Endometrial microvascular endothelial cells (primary cell): ENCODE measurements at regions not wholly inside any gene's neighbourhood (a gene's known extent, or its start where the extent isn't known, plus 50 kb on each side); places are given as distances from the start of the nearest gene placed in this dataset.

Source experiments
- in situ Hi-C: cut with HindIII; loops from 2 replicates; pipeline ENCODE4 v1.10.0; 2017; ENCODE audit warnings: low sequenced_read_pairs, low pct_unique_long_range_greater_than_20kb; ENCODE audit errors: inconsistent ontology term

DNA sequence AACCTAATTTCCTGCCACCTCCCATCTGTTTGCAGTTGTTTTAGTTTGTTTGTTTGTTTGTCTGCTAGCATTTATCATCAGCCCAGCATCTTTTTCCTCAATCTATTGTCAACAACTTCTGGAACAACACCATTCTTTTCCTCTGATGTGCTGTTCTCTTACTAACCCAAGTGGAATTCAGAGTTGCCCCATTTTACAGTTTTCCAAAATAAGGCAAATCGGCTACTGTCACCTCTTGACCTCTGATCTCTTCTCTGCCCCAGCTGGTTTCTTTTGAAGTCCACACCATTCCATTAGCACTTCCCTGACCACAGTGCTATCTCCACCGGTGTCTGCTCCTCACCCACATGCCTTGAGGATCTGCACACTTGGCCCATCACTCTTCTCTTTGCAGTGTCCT lies 102.4 kb downstream of the EFNB2 start:
- in situ Hi-C loops: no loop called here

DNA sequence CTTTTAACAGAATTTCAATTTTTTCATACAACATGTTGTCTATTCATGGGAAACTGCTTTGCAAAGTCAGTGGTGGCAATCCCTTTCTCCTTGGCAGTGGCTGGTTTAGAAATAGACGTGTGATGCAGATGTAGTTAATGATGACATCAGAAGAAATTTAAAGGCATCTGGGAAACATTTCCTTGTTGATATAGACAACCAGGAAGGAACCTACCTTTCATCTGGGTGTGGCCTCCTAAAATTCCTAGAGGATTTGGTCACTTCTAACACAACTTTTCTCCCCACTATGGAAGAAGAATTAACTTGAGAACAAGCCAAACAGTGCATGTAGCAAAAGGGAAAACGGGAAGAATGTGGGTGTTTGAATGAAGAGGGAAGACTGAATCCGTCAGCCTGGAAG lies 102.8 kb downstream of the EFNB2 start:
- in situ Hi-C loops: no loop called here

DNA sequence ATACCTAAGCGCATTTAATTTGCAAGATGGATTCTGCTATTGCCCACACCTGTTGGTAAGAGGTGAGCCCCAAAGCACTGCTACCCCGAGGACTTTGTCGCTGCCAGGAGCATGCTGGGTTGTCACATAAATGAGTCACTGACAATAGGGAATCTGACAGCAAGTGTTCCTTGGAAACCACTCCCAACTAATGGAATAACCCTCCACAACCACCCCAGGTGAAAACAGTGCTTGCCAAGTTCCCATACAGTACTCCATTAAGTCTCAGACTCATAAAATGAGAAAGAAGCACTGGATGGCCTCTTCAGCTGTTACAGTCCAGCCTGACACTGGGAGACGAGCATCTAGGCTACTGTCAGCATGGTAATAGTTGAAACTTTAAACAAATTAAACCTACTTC lies 108.6 kb downstream of the EFNB2 start:
- in situ Hi-C loops: no loop called here

DNA sequence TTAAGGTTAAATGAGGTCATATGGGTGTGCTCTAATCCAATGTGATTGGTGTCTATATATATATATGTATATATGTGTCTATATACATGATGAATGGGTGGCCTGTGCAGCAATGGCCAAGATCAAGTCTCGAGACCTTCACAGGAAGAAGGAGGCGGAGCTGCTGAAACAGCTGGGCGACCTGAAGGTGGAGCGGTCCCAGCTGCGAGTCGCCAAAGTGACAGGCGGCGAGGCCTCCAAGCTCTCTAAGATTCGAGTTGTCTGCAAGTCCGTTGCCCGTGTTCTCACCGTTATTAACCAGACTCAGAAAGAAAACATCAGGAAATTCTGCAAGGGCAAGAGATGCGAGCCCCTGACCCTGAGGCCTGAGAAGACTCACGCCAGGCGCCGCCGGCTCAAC lies 109.8 kb downstream of the EFNB2 start:
- in situ Hi-C loops: no loop called here

DNA sequence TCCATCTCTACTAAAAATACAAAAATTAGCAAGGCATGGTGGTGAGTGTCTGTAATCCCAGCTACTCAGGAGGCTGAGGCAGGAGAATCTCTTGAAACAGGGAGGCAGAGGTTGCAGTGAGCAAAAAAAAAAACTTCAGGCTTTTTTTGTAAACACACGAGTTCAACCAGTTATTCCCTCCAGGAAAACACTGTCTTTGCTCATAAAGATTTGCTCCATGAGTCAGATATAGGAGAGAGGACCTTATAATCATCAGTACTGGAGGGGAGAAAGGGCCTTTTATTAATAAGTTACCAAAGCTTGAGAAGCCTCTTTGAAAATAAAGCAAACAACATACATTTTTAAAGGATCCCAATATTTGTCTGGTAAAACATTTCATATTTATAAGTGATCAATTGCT lies 110.7 kb downstream of the EFNB2 start:
- in situ Hi-C loops: no loop called here

DNA sequence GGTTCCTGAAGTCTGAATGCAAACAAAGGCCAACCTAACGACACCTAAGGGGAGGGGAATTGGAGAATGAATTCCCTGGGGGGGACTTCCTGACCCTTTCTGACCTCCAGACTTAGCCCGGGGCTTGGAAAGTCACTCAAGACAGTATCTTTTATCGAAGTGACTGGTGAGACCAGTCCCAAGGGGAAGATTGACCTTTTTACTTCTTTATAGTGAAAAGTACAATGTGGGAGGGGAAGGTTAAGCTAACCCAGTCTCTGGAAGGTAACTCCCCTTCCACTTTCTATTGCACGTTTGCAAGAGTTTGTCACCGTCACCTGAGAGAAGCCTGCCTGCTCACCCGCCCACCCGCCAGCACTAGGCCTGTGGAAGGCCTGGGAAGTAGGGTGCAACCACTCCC lies 111.9 kb downstream of the EFNB2 start:
- in situ Hi-C loops: no loop called here

DNA sequence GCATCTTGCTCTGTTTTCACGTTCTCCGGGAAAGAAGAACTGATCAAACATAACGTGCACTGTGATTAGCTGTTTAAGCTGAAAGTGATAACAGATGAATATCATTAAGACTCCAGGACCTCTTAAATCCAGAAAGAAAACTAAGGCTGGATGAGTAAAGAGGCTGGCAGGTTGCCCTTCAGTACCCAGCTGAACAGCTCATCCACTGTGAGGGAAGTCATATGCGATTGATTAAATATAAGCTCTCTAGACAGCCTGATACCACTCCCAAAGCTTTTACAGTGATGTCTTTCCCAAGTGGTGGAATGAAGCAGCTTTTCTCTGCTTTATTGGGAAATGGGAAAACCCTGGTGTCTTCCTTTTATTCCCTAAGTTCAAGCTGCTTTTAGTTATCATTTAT lies 116.9 kb downstream of the EFNB2 start:
- in situ Hi-C loops: no loop called here

DNA sequence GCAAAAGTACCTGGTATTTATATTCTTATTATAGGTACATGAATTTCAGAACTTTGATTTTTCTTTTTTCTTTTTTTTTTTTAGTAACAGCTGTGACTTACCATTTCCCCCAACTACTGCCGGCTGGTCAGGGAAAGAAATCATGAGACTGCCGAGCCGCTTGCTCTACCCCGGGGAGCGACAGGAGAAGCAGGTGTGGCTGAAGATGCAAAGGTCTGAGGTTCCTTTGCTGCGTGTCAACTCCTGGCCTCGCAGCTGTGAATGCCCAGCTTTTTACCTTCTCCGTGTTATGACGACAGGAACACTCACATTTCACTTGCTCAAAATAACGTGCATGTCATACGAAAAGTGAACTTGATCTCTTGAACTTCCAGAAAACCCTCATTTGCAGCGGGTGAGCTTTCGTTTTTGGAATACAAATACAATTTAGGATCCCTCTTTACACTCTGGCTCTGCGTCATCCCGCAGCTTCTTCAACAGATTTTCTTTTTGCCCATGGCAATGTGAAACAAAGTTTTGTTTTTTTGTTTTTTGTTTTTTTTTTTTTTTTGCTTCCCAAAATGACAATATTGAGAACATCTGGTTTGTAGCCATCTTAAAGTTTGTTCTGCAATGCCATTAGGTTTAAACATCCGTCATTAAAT lies 117.9 kb downstream of the EFNB2 start:
- in situ Hi-C loops: no loop called here

DNA sequence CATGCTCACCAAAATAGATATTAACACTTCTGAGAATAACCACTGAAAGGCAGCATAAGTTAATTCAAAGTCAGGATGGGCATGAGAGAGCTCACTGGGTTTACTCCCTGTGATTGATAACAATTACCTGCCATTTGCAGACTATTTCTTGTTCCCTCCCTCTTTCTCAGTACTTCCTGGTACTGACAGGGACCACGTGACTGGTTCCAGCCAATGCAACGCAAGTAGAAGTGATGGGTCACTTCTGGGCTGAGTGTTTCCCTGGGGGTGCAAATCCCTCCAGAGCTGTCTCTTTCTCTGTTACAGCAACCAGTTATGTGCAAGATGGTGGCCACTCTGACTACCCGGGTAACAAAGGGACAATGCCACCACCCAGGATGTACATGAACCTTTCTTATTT lies 118.8 kb downstream of the EFNB2 start:
- in situ Hi-C loops: no loop called here

DNA sequence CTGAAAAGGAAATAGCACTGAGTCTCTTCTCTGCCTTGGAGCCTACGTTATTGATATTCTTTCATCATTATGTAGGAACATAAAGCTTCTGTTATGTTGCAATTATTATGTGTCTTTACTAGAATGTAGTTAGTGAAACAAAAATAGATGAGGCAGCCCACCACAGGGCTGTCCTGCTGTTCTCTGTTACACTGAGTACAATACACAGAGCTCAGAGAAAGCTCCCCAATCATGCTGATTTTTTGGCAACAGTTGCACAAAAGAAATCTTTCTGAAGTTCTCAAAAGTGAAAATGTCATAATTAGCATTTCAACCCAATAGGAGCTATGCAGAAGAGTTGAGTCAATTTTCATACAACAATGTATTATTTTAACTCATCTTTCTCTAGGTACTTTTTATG lies 119.5 kb downstream of the EFNB2 start:
- in situ Hi-C loops: no loop called here

DNA sequence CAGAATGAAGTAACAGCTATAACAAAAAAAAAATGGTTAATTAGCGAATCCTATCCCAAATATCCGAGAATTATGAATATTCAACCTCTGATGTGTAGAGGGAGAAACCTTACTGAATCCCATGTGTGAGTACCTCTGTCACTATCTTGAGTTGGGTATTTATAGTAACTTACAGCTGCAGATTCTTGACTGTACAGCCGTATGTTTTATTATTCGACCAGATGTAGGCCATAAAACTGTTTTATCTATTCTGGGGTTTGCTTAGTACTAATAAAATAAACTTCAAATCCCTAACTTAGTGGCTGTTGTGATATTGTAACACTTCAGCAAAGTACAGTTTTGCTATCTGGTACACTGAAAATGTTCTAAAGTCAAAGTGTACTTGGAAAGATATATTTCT lies 120.0 kb downstream of the EFNB2 start:
- in situ Hi-C loops: no loop called here

DNA sequence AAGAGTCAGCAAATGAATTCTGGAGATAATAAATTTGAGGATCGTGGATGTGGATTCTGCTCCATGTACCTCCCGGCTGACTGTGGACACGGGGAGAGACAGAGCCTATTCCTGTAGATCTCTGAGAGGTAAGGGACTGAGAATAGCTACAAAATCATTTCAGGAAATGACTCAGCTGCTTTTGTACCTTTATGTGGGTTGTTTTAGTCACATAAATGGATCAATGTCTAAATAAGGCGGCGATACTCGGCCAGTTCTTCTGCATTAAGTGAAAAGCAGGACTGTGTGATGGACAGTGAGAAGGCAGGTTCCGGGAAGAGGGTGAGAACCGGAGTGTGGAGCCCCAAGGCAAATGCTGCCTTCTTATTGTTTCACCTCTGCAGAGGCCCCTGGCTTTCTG lies 128.1 kb downstream of the EFNB2 start:
- in situ Hi-C loops: no loop called here

DNA sequence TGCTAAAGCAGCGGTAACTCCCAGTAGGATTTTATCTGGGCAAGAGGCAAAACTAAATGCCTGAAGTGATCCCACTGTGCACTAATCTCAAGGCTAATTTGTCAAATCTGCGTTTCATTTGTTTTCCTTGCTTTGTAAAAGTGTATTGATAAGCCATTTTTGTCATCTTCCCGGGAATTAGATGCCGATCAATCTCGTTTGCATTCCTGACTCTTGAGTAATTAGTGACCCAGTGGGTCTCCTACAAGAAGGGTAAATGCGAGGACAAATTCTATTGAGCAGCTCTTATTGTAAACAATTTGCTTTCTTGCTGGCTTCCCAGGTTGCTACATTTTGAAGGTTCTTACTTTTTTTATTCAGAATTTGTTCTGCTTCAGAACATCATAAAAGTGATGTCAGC lies 129.7 kb downstream of the EFNB2 start:
- in situ Hi-C loops: no loop called here

DNA sequence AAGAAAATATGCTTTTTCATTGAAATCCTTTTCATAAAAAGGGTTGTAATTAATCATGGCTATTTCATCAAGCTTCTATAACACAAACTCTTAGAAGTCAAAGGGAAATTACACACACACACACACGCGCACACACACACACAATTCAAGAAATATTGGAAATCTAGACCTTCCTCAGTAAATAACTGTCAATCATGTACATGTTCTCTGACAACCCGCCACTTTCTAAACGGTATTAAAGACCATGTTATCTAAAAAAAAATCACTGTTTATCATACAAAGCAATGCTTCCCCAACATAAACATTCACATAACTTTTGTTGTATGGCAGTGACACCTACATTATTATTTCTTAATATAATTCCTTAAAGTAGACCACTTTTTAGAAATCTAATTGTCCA lies 132.2 kb downstream of the EFNB2 start:
- in situ Hi-C loops: no loop called here

DNA sequence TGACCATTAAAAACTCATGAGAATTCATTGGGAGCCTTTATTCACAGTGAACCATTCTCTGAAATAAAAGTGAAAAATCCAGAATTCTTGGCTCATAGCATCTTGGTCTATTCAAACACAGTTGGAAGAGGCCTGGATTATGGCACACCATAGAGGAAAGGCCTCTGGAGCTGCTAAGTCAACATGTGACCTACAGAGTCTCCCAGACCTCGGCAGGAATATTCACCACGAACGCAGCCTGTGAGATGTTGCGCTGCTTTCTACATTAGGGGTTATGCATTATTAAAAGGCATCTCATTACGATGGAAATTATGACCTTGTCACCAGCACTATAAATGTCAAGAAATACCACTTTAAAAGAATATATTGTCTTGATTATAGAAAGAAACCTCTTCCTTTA lies 132.6 kb downstream of the EFNB2 start:
- in situ Hi-C loops: no loop called here

DNA sequence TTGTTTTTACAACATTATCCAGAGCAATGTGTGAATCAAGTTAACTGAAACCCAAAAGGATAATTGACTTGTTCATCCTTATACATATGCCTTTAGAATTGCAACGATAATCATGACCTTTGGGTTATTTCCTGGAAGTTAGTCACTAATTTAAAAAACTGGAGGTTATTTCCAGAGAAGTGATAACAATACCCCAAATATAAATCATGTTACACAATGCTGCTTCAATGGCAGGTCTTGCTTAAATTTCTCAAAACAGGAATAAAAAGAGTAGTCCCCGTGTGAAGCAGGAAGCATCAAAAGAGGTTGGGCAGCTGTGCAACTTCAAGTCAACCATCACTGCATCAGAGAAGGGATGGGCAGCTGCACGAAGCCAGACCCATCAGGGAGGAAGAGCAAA lies 134.4 kb downstream of the EFNB2 start:
- in situ Hi-C loops: no loop called here

DNA sequence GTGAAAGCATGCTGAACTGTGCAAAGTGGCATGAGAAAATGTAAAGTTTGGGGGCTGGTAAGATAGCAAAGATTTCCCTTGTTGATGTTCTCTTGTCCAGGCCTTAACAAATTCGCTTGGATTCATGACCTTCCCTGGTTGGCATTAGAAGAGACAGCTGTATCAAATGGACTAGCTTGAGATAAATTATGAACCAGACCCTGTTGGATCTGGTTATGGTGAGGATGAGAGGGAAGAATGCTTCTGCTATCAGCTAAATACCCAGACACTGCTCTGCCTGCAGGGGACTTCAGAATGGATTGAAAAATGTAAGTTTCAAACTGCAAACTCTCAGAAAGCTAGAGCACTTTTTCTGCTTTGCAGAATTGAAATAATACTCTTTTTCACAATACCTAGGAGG lies 135.2 kb downstream of the EFNB2 start:
- in situ Hi-C loops: no loop called here

DNA sequence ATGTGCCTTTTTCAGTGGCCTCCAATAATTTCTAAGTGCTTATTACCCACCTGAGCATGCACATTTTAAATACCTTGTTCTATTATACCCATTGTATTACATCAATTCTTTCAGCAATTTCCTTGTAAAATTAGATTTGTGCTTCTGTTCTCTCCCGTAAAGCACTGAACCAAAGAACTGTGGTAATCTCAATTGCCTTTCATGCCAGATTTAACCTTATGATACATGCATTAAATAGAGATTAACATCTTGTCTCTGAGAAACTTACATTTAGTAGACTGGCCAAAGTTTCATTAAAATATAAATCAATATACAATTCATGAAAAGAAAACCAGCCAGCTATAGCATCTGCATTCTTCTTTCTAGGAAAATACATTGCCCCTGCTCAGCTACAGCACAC lies 137.2 kb downstream of the EFNB2 start:
- in situ Hi-C loops: no loop called here

DNA sequence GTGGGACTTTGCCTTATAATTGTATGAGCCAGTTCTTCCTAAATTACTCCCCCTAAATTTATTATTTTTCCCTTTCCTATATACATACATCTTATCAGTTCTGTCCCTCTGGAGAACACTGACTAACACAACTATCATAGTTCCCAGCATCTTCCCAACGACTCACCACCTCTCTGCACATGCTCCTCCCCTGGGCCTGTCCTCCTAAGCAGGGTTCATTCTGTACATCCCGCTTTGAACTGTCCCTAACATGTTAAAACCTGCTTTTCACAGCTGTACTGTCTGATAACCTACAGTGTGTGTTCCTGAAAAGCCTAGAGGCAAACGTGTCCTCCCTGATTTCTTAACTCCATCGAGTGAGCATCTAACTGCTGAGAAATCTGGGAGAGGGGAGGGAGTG lies 141.7 kb downstream of the EFNB2 start:
- in situ Hi-C loops: no loop called here

DNA sequence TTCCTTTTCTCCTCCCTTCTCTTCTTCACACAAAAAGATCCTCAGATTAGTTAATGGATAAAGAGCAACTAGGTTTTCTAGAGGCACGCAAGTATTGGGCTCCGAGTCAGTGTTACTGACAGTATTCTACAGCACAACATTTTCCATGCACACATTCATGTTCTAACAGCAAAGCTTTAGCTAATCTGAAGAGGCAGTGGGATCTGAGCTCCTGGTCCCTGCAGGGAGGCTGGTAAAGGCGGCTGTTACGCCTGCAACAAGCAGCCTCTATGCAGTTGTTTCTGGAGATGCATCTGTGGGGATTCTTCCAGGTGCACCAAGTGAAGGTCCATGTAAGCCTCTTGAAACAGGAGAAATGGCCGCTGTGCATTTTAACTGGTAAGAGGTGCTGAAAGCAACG lies 143.8 kb downstream of the EFNB2 start:
- in situ Hi-C loops: no loop called here

DNA sequence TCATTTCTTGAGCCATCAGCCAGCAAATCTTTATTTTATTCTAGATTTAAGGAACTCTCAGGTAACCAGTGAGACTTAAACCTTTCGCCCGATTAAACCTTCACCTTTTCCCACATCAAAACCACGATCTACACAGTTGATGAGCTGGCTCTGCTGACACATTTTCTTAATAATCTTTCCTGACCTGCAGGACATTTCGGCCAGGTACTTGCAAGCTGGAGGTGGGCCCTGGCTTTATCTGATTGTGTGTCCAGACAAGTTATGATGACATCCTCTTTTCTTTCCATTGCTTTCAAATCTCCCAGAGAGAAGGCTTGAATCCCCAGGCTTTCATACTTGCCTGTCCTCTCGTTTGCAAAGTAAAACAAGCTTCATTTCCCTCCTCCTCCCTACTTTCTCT lies 144.2 kb downstream of the EFNB2 start:
- in situ Hi-C loops: no loop called here

DNA sequence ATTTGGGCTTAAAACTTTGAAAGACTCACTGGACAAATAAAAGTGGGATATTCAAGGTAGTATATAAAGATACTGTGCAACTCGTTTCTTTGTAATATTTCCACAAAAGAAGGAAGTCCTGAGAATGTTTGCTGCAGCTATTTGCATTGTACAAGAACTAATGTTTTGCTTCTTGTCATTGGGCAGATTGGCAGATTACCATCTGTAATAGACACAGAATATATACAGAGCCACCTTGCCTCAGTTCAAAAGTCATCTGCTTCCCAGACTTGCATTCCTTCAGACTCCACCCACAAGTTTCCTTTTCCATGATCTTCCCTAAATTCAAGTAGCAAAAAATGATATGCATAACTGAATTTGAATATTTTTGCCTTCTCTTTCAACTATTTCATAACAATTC lies 145.1 kb downstream of the EFNB2 start:
- in situ Hi-C loops: no loop called here
